ENCODE measurements at regions not wholly inside any gene's neighbourhood (a gene's known extent, or its start where the extent isn't known, plus 50 kb on each side); places are given as distances from the start of the nearest gene placed in this dataset.
A peak's percentile ranks its signal among the peaks of the same experiment; 100 is the strongest.

DNA sequence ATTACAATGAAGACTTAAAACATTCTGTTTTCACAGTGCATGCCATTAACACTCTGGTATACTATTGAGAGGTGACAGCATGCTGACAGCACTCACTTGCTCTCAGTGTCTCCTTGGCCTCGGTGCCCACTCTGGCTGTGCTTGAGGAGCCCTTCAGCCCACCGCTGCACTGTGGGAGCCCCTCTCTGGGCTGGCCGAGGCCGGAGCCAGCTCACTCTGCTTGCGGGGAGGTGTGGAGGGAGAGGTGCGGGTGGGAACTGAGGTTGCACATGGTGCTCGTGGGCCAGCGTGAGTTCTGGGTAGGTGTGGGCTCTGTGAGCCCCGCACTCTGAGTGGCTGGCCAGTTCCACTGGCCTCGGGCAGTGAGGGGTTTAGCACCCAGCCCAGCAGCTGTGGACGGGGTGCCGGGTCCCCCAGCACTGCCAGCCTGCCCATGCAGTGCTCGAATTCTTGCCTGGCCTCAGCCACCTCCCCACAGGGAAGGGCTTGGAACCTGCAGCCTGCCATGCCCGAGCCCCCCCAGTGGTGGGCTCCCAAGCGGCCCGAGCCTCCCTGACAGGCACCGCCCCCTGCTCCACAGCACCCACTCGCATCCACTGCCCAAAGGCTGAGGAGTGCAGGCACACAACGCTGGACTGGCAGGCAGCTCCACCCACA lies 135.3 kb upstream of the AR start:
- H3K4me1 ChIP-seq = no peaks in the 10 kb centered on the region
- H3K4me3 ChIP-seq = no peak overlapping the region
- CTCF ChIA-PET = no interaction called here
- H3K27ac ChIP-seq = no peak overlapping the region
- DNase-seq (ENCODE audit: low read depth in 1 of 2, low spot score in 1 of 2) = no peak
- WGBS (ENCODE audit: missing lambda C conversion rate) = 31% methylated on average over 8 of the region's 19 CpGs
- no peaks in the 10 kb centered on the region for H3K9me3 ChIP-seq
- no peak for ATAC-seq
- FAIRE-seq = no peak
- TF ChIP-seq MAZ (IDR thresholded peaks at IDR 0.05; ENCODE audit: borderline replicate concordance, low read depth, low read length) (no peak), HOXA7 (CRISPR knock-in tag; IDR thresholded peaks at IDR 0.05) (no peak), POLR2A (IDR thresholded peaks at IDR 0.05; ENCODE audit: low read length) (no peak), HDAC2 (IDR thresholded peaks at IDR 0.05) (no peak), KDM5A (IDR thresholded peaks at IDR 0.05) (no peak), JUN (IDR thresholded peaks at IDR 0.05) (no peak), HEYL (CRISPR knock-in tag; IDR thresholded peaks at IDR 0.05) (no peak)
- POLR2A ChIA-PET = no interaction called here
- no peak overlapping the region for H3K4me2 ChIP-seq

DNA sequence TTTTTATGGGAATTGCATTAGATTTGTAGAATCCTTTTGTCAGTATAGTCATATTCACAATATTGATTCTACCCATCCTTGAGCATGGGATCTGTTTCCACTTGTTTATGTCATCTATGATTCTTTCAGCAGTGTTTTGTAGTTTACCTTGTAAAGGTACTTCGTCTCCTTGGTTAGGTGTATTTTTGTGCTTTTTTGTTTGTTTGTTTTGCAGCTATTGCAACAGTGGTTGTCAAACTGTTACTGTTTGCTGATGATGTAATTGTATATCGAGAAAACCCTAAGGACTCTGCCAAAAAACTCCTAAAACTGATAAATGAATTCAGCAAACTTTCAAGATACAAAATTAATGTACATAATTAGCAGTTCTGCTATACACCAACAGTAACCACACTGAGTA lies 127.9 kb upstream of the AR start:
- ChIA-PET POLR2A (no interaction called here), CTCF (no interaction called here)
- FAIRE-seq (peak; percentile 90), ATAC-seq (no peak), DNase-seq (ENCODE audit: low read depth in 1 of 2, low spot score in 1 of 2) (no peak)
- 5% methylated on average over 2 of the region's 2 CpGs for WGBS (ENCODE audit: missing lambda C conversion rate)
- Histone ChIP-seq H3K4me2 (no peak overlapping the region), H3K4me1 (no peaks in the 10 kb centered on the region), H3K4me3 (no peak overlapping the region), H3K9me3 (peaks cover 11% of the 10 kb centered on the region; the same call in 2 of the 3 replicates), H3K27ac (no peak overlapping the region)
- no peak for TF ChIP-seq PHF8 (IDR thresholded peaks at IDR 0.05; ENCODE audit: borderline replicate concordance, low read depth)
- TF ChIP-seq RARB (CRISPR knock-in tag; IDR thresholded peaks at IDR 0.05) = no peak
- no peak for TF ChIP-seq POLR2A (IDR thresholded peaks at IDR 0.05; ENCODE audit: low read length)
- no peak for TF ChIP-seq TFCP2L1 (CRISPR knock-in tag; IDR thresholded peaks at IDR 0.05)

DNA sequence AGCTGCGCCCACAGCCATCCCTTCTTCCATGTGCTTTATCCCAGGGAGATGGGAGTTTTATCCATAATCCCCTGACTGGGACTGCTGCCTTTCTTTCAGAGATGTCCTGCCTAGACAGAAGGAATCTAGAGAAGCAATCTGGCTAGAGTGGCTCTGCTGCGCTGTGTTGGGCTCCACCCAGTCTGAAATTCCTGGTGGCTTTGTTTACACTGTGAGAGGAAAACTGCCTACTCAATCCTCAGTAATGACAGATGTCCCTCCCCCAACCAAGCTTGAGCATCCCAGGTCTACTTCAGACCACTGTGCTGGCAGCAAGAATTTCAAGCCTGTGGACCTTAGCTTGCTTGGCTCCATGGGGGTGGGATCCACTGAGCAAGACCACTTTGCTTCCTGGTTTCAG lies 116.9 kb upstream of the AR start:
- no peak for DNase-seq (ENCODE audit: low read depth in 1 of 2, low spot score in 1 of 2)
- no peak for ATAC-seq
- WGBS (ENCODE audit: missing lambda C conversion rate) = 0% methylated on average over 1 of the region's 2 CpGs
- POLR2A ChIA-PET = no interaction called here
- FAIRE-seq = no peak
- no peak overlapping the region for H3K4me3 ChIP-seq
- no peak overlapping the region for H3K27ac ChIP-seq
- no peak overlapping the region for H3K4me2 ChIP-seq
- no peaks in the 10 kb centered on the region for H3K9me3 ChIP-seq
- no peaks in the 10 kb centered on the region for H3K4me1 ChIP-seq
- CTCF ChIA-PET = no interaction called here
- TF ChIP-seq, protein P1, sequence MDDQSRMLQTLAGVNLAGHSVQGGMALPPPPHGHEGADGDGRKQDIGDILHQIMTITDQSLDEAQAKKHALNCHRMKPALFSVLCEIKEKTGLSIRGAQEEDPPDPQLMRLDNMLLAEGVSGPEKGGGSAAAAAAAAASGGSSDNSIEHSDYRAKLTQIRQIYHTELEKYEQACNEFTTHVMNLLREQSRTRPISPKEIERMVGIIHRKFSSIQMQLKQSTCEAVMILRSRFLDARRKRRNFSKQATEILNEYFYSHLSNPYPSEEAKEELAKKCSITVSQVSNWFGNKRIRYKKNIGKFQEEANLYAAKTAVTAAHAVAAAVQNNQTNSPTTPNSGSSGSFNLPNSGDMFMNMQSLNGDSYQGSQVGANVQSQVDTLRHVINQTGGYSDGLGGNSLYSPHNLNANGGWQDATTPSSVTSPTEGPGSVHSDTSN (IDR thresholded peaks at IDR 0.05) = no peak
- TF ChIP-seq, protein P2, sequence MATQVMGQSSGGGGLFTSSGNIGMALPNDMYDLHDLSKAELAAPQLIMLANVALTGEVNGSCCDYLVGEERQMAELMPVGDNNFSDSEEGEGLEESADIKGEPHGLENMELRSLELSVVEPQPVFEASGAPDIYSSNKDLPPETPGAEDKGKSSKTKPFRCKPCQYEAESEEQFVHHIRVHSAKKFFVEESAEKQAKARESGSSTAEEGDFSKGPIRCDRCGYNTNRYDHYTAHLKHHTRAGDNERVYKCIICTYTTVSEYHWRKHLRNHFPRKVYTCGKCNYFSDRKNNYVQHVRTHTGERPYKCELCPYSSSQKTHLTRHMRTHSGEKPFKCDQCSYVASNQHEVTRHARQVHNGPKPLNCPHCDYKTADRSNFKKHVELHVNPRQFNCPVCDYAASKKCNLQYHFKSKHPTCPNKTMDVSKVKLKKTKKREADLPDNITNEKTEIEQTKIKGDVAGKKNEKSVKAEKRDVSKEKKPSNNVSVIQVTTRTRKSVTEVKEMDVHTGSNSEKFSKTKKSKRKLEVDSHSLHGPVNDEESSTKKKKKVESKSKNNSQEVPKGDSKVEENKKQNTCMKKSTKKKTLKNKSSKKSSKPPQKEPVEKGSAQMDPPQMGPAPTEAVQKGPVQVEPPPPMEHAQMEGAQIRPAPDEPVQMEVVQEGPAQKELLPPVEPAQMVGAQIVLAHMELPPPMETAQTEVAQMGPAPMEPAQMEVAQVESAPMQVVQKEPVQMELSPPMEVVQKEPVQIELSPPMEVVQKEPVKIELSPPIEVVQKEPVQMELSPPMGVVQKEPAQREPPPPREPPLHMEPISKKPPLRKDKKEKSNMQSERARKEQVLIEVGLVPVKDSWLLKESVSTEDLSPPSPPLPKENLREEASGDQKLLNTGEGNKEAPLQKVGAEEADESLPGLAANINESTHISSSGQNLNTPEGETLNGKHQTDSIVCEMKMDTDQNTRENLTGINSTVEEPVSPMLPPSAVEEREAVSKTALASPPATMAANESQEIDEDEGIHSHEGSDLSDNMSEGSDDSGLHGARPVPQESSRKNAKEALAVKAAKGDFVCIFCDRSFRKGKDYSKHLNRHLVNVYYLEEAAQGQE (IDR thresholded peaks at IDR 0.05) = no peak
- no peak for TF ChIP-seq TP53 (CRISPR knock-in tag; IDR thresholded peaks at IDR 0.05)
- no peak for TF ChIP-seq ZNF302 (CRISPR knock-in tag; IDR thresholded peaks at IDR 0.05)
- no peak for TF ChIP-seq CBX8 (IDR thresholded peaks at IDR 0.05)
- no peak for TF ChIP-seq NFE2L2 (conservative IDR thresholded peaks at IDR 0.05; ENCODE audit: low read length)
- no peak for TF ChIP-seq CHD4 (IDR thresholded peaks at IDR 0.05; ENCODE audit: borderline replicate concordance)
- TF ChIP-seq, protein P3, sequence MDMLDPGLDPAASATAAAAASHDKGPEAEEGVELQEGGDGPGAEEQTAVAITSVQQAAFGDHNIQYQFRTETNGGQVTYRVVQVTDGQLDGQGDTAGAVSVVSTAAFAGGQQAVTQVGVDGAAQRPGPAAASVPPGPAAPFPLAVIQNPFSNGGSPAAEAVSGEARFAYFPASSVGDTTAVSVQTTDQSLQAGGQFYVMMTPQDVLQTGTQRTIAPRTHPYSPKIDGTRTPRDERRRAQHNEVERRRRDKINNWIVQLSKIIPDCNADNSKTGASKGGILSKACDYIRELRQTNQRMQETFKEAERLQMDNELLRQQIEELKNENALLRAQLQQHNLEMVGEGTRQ (IDR thresholded peaks at IDR 0.05) = no peak
